ENCODE measurements at regions not wholly inside any gene's neighbourhood (a gene's known extent, or its start where the extent isn't known, plus 50 kb on each side); places are given as distances from the start of the nearest gene placed in this dataset.

GRCh38 chr3:25097023-25097422 is 331.0 kb upstream of the RARB start:
- no peak for DNase-seq (ENCODE audit: low spot score)

DNA sequence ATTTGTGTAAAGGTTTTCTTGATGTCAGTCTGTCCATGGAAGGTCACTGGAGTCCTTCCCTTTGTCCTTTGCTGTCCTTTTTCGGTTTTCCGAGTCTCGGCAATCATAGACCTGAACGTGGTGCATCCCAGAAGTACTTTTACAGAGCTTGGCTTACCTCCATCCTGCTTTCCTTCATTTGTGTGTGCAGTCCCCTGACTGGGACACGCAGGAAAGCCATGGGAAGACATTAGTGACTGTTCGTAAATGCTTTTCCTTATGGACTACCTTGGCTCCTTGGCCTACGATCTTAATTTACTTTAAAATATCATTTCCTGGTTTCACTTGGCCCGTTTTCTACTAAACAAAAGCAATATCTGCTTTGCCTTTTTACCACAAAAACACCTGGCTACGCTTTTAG is 328.4 kb upstream of the RARB start:
- DNase-seq (ENCODE audit: low spot score) = no peak

DNA sequence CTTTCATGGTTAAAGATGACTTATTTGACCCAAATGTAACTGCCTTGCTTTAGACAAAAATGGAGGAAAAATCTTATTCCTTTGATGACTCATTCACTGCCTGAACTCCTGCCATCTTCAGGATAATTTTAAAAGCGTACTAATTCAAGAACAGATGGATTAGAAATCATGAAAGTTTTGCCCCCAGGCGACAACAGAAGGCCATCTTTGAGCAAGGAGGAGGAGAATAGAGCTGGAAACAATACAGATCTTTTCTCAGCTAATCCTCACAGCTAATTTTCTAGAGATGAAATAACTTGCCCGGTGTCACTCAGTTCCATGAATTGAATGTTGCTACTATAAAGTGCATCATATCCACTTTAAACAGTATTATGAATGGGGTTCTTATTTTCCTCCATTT is 324.7 kb upstream of the RARB start:
- DNase-seq (ENCODE audit: low spot score) = no peak

GRCh38 chr3:25107918-25108617 is 320.0 kb upstream of the RARB start:
- DNase-seq (ENCODE audit: low spot score) = no peak

DNA sequence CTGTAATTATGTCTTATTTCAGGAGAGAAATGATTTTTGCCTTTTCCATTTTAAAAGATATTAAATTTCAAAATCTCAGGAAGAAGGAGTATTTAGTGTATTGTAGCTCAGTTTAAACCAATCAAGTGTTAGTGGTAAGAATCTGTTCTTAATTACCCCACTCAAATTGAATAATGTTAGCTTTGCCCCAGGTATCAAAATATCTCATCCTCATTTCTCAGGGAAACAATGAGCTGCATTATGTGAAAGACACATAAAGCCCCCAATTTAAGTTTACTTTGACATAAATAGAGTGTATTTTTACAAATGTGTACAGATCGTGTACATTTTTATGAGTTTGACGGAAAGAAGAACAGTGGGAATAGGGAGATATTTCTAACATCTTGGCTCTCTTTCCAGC is 317.4 kb upstream of the RARB start:
- DNase-seq (ENCODE audit: low spot score) = no peak

GRCh38 chr3:25113891-25114290 is 314.2 kb upstream of the RARB start:
- DNase-seq (ENCODE audit: low spot score) = no peak

- DNase-seq (ENCODE audit: low spot score) = no peak
Observed at GRCh38 chr3:25114532-25114931, 313.5 kb upstream of the RARB start.

DNA sequence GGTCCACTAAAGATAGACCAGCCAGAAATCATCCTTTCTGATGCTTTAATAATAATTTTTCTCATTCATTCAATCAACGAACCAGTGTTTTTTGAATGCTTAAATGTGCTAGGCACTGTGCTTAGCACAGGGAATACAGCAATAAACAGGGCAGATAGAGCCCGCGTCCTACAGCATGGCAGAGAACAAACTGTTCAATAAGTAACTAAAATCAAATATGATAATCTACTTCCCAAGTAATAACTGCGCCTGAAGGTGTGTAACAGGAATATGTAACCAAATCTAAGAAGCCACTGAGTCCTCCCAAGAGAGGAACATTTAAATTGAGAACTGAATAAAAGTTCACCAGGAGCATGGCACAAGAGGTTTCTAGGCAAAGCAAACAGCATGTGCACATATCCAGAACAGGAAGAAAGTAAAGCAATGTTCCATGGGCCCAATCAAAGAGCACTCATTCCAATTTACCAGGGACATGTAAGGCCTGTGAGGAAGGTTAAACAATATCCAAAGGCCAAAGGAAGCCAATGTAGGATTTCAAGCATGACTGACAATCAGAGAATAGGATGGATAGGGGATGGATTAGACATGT is 311.0 kb upstream of the RARB start:
- no peak for DNase-seq (ENCODE audit: low spot score)

DNA sequence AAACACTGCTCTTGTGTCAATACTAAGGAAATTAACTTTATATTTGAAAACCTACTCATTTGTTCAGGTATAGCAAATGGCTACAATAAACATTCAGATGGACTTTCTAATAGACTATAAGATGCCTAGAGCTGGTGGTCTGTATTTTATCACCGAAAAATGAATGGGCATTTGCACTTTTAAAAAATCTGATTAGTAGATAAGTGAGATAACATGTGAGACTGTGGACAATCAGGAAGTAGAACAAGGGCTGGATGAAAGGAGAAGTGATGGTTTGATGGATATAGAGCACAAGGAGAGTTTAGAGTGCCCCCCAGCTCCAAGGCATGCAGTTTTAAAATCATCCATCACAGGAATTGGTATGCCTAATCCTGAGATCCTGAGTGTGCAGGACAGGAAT is 308.4 kb upstream of the RARB start:
- no peak for DNase-seq (ENCODE audit: low spot score)

DNA sequence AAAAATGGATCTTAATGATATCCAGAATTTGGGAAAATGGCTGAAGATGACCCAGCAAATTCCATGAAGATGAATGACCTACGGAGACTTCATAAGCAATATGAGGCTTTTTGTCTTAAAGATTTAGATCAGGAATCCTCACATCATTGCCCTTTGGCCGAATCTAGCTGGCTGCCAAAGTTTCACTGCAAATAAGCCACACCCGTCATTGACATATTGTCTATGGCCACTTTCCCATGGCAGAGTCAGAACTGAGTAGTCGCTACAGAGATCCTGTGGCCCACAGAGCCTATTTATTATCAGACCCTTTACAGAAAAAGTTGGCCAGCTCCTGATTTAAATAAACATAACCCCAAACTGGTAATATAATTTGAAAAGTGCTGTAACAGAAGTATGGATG is 307.4 kb upstream of the RARB start:
- no peak for DNase-seq (ENCODE audit: low spot score)

DNA sequence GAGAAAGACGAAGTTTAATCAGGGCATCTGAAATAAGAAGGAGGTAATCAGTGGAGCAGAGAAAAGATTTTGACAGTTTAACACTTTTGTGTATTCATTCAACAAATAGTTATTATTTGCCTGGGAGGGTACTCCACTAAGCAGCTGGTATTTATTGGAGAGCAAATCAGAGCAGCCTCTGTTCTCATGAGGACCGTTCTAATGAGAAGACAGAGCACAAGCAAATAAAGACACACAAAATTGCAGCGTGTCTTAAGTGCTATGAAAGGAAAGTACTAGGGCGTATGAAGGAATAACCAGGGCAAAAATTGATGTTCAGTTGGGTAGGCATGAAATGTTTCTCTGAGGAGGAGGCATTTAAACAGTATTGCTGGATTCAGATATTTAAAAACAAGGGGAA is 302.9 kb upstream of the RARB start:
- no peak for DNase-seq (ENCODE audit: low spot score)

- DNase-seq (ENCODE audit: low spot score) = no peak
Observed at GRCh38 chr3:25128735-25129134, 299.3 kb upstream of the RARB start.

- DNase-seq (ENCODE audit: low spot score) = no peak
Observed at GRCh38 chr3:25130724-25131520, 297.1 kb upstream of the RARB start.

GRCh38 chr3:25133588-25133987 is 294.5 kb upstream of the RARB start:
- no peak for DNase-seq (ENCODE audit: low spot score)

- DNase-seq (ENCODE audit: low spot score) = no peak
Observed at GRCh38 chr3:25137606-25138005, 290.5 kb upstream of the RARB start.

DNA sequence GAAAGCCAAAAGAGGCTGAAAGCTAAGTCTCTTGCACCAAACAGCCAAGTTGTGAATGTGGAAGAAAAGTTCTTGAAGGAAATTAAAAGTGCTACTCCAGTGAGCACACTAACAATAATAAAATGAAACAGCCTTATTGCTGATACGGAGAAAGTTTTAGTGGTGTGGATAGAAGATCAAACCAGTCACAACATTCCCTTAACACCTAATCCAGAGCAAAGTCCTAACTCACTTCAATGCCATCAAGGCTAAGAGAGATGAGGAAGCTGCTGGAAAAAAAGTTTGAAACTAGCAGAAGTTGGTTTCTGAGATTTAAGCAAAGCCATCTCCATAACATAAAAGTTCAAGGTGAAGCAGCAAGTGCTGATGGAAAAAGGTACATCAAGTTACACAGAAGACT is 288.8 kb upstream of the RARB start:
- DNase-seq (ENCODE audit: low spot score) = no peak

DNA sequence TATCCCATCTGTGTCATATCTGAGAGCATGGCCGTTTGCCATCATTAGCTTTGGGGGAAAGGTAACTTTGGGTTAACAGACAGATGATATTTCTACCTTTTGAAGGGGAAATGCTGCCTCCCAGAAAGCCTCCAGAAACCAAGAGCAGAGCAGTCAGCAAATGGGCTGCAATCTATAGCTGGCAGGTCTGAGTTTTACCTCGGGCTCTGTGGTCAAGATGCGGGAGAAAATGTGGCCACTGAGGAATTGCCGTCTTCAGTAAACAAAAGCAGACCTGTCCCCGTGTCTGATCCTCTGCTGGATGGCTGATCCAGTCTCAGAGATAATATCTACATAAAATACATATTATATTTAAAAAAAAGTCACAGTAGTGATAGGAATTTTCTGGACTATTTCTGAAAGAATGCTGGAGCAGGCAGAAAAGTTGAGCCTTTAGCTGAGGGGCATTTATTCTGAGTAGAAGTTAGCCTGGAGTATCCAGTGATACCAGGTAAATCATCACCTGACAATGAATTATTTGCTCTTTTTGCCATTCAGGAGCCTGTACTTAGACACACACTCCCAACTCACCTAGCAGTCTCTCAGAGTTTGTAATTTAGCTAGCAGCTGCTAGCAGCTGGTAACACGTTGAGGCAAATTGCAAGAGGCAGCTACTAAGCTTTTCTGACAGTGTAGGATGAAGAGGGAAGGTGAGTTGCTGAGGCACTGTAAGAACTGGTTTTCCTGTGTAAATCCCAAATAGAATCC is 285.3 kb upstream of the RARB start:
- no peak for DNase-seq (ENCODE audit: low spot score)

- no peak for DNase-seq (ENCODE audit: low spot score)
Observed at GRCh38 chr3:25143356-25144025, 284.6 kb upstream of the RARB start.

GRCh38 chr3:25144430-25144829 is 283.6 kb upstream of the RARB start:
- no peak for DNase-seq (ENCODE audit: low spot score)

- DNase-seq (ENCODE audit: low spot score) = no peak
Observed at GRCh38 chr3:25145176-25145575, 282.9 kb upstream of the RARB start.

GRCh38 chr3:25150199-25150598 is 277.9 kb upstream of the RARB start:
- no peak for DNase-seq (ENCODE audit: low spot score)

- DNase-seq (ENCODE audit: low spot score) = no peak
Observed at GRCh38 chr3:25151281-25151902, 276.7 kb upstream of the RARB start.
